ENCODE measurements at regions not wholly inside any gene's neighbourhood (a gene's known extent, or its start where the extent isn't known, plus 50 kb on each side); places are given as distances from the start of the nearest gene placed in this dataset.

GRCh38 chr9:80771555-80772347, 917.6 kb downstream of the TLE1 start:
- no peak for TF ChIP-seq CTCF (IDR thresholded peaks at IDR 0.05)
- no peak for TF ChIP-seq POLR2A (IDR thresholded peaks at IDR 0.05)
